IMR-90 (cell line): ENCODE measurements at regions not wholly inside any gene's neighbourhood (a gene's known extent, or its start where the extent isn't known, plus 50 kb on each side); places are given as distances from the start of the nearest gene placed in this dataset.

Source experiments
- ATAC-seq: fragments of 200-7000 bp; cut with Tn5 transposase; 2 replicates; pipeline ENCODE4 v1.9.1; 2020; ENCODE audit warnings: low read depth, mild to moderate bottlenecking, moderate library complexity
- BruUV-seq: library from RNA; stranded (reverse); fragments of 400-500 nt; replicated peaks from 2 replicates; lab custom pipeline; 2021; lab: Mats Ljungman, UMichigan
- CTCF ChIA-PET: fragments of 300-600 bp; formaldehyde crosslinking; extraction: SDS; loops from one replicate; lab custom pipeline; 2021; ENCODE audit warnings: antibody characterized with exemption; lab: Yijun Ruan, JAX
- POLR2A ChIA-PET: fragments of 300-600 bp; sonication (Branson Sonifier 250); formaldehyde crosslinking; loops from one replicate; lab custom pipeline; 2022; ENCODE audit warnings: antibody characterized with exemption; ENCODE audit not compliant: unreplicated experiment; lab: Charles Lee
- DNase-seq: peaks from one replicate; pipeline ENCODE4 v3.0.0; 2013
- H2AFZ ChIP-seq: replicated peaks from 2 replicates; pipeline ENCODE3; 2013; ENCODE audit warnings: low read length, mild to moderate bottlenecking; ENCODE audit not compliant: poor library complexity
- H2AK5ac ChIP-seq: 2 replicates; pipeline ENCODE4 v1.6.1; 2013; ENCODE audit warnings: low read depth, low read length, inconsistent platforms
- H2AK9ac ChIP-seq: replicated peaks from 2 replicates; pipeline ENCODE3; 2013; ENCODE audit warnings: mild to moderate bottlenecking, low read depth, low read length, moderate library complexity; ENCODE audit not compliant: poor library complexity
- H2BK120ac ChIP-seq: 2 replicates; pipeline ENCODE4 v1.6.1; 2013; ENCODE audit warnings: low read depth, low read length, inconsistent platforms
- H2BK15ac ChIP-seq: 3 replicates; pipeline ENCODE4 v1.6.1; 2013; ENCODE audit warnings: low read depth, low read length, inconsistent platforms
- H2BK20ac ChIP-seq: 2 replicates; pipeline ENCODE4 v1.6.1; 2013; ENCODE audit warnings: low read depth, mild to moderate bottlenecking, inconsistent platforms, low read length, moderate library complexity
- H2BK5ac ChIP-seq: 2 replicates; pipeline ENCODE4 v1.6.1; 2013; ENCODE audit warnings: mild to moderate bottlenecking, low read depth, low read length, inconsistent platforms; ENCODE audit not compliant: poor library complexity, severe bottlenecking
- H3K14ac ChIP-seq: replicated peaks from 2 replicates; pipeline ENCODE4 v1.6.1; 2013; ENCODE audit warnings: low read depth, low read length, inconsistent platforms
- H3K18ac ChIP-seq: 2 replicates; pipeline ENCODE4 v1.6.1; 2013; ENCODE audit warnings: low read depth, low read length, control low read depth
- H3K23ac ChIP-seq: 2 replicates; pipeline ENCODE4 v1.6.1; 2013; ENCODE audit warnings: low read depth, low read length, inconsistent platforms
- H3K27ac ChIP-seq: 2 replicates; pipeline ENCODE4 v1.5.1; 2013; ENCODE audit warnings: mild to moderate bottlenecking, control low read depth, low read length; ENCODE audit not compliant: insufficient read depth
- H3K27me3 ChIP-seq: 2 replicates; pipeline ENCODE4 v1.6.1; 2013; ENCODE audit warnings: low read length; ENCODE audit not compliant: control insufficient read depth, insufficient read depth
- H3K36me3 ChIP-seq: 2 replicates; pipeline ENCODE4 v1.6.1; 2013; ENCODE audit warnings: low read length, mixed read lengths; ENCODE audit not compliant: control insufficient read depth, insufficient read depth
- H3K4ac ChIP-seq: 2 replicates; pipeline ENCODE4 v1.6.1; 2013; ENCODE audit warnings: low read depth, low read length, inconsistent platforms
- H3K4me1 ChIP-seq: 2 replicates; pipeline ENCODE4 v1.6.1; 2013; ENCODE audit warnings: low read length, mixed read lengths; ENCODE audit not compliant: control insufficient read depth, insufficient read depth
- H3K4me2 ChIP-seq: 2 replicates; pipeline ENCODE4 v1.6.1; 2013; ENCODE audit warnings: low read depth, mild to moderate bottlenecking, control low read depth, low read length, moderate library complexity
- H3K4me3 ChIP-seq: 2 replicates; pipeline ENCODE4 v1.5.1; 2013; ENCODE audit warnings: low read depth, mild to moderate bottlenecking, control low read depth, low read length, moderate library complexity; ENCODE audit not compliant: insufficient read depth
- H3K56ac ChIP-seq: 2 replicates; pipeline ENCODE4 v1.6.1; 2013; ENCODE audit warnings: low read length, inconsistent platforms; ENCODE audit not compliant: insufficient read depth; ENCODE audit errors: extremely low read depth
- H3K79me1 ChIP-seq, 2 experiments: 2 replicates each; pipeline ENCODE4 v1.6.1; 2013; ENCODE audit warnings: low read length in 2 of 2, inconsistent platforms in 1 of 2, low read depth in 1 of 2
- H3K9ac ChIP-seq: 2 replicates; pipeline ENCODE4 v1.6.1; 2013; ENCODE audit warnings: low read depth, low read length, control low read depth
- H3K9me1 ChIP-seq: 2 replicates; pipeline ENCODE4 v1.6.1; 2013; ENCODE audit warnings: low read length, inconsistent platforms; ENCODE audit not compliant: insufficient read depth
- H3K9me3 ChIP-seq: 2 replicates; pipeline ENCODE4 v1.6.1; 2013; ENCODE audit warnings: low read length; ENCODE audit not compliant: control insufficient read depth, insufficient read depth
- H4K20me1 ChIP-seq: 2 replicates; pipeline ENCODE4 v1.6.1; 2013; ENCODE audit warnings: low read length, inconsistent platforms; ENCODE audit not compliant: insufficient read depth
- H4K5ac ChIP-seq: 2 replicates; pipeline ENCODE4 v1.6.1; 2013; ENCODE audit warnings: mild to moderate bottlenecking, low read depth, low read length, control low read depth
- H4K8ac ChIP-seq, 2 experiments: 2 replicates each; pipeline ENCODE4 v1.6.1; 2013; ENCODE audit warnings: low read depth in 2 of 2, low read length in 2 of 2, control low read depth in 1 of 2, inconsistent platforms in 1 of 2
- H4K91ac ChIP-seq: 2 replicates; pipeline ENCODE4 v1.6.1; 2013; ENCODE audit warnings: low read depth, low read length, inconsistent platforms; ENCODE audit not compliant: insufficient read depth
- FOS ChIP-seq: fragments of 150-350 bp; IDR thresholded peaks from 2 replicates; pipeline ENCODE4 v1.6.1; 2016; ENCODE audit warnings: low read depth, low read length
- USF2 ChIP-seq: fragments of 150-350 bp; IDR thresholded peaks from 2 replicates; pipeline ENCODE4 v1.6.1; 2017; ENCODE audit warnings: mild to moderate bottlenecking, antibody characterized with exemption, low read length, low read depth
- WGBS, 2 experiments: methylation state at CpG; one replicate each; pipeline versions ENCODE4 v1.1.5 to v1.1.7; 2013; ENCODE audit warnings: missing lambda C conversion rate in 2 of 2; ENCODE audit not compliant: insufficient read length in 1 of 2; ENCODE audit errors: extremely low coverage in 2 of 2; 5-methylcytosine and 5-hydroxymethylcytosine counted together
- dilution Hi-C: fragments of 300-500 bp; cut with HindIII; formaldehyde crosslinking; loops from one replicate; pipeline ENCODE4 v1.14.3; 2018; ENCODE audit warnings: low sequenced_read_pairs; ENCODE audit not compliant: unreplicated experiment
- in situ Hi-C: fragments of 300-500 bp; cut with MboI; formaldehyde crosslinking; loops from 3 replicates; pipeline ENCODE4 v1.14.3; 2019; ENCODE audit warnings: low sequenced_read_pairs, inconsistent platforms, mixed read lengths
- intact Hi-C: fragments of 100-400 bp; cut with micrococcal nuclease; formaldehyde crosslinking; loops from 2 replicates; pipeline ENCODE4 v1.10.0; 2022

- H2AK9ac ChIP-seq = no peak overlapping the region
- no peaks in the 10 kb centered on the region for H3K9me3 ChIP-seq
- no peak overlapping the region for H3K23ac ChIP-seq
- no peaks in the 10 kb centered on the region for H4K20me1 ChIP-seq
- H3K27ac ChIP-seq = no peak overlapping the region
- H3K4ac ChIP-seq = no peak overlapping the region
- no peak overlapping the region for H2AFZ ChIP-seq
- WGBS, 2 experiments = no CpG with 5 or more reads among the region's 1 CpG
- H2BK5ac ChIP-seq = no peak overlapping the region
- no peak overlapping the region for H3K14ac ChIP-seq
- ATAC-seq (no peak), DNase-seq (no peak)
- ChIA-PET POLR2A (no interaction called here), CTCF (no interaction called here)
- H4K91ac ChIP-seq = no peak overlapping the region
- H2BK120ac ChIP-seq = no peak overlapping the region
- no peak overlapping the region for H3K4me3 ChIP-seq
- no peaks in the 10 kb centered on the region for H3K36me3 ChIP-seq
- H3K9me1 ChIP-seq = no peaks in the 10 kb centered on the region
- H3K56ac ChIP-seq = no peak overlapping the region
- no peak overlapping the region for H2BK20ac ChIP-seq
- no peaks in the 10 kb centered on the region for H3K27me3 ChIP-seq
- in situ Hi-C loops (no loop called here), dilution Hi-C loops (no loop called here), intact Hi-C loops (no loop called here)
- H3K79me1 ChIP-seq = no peaks in the 10 kb centered on the region
- no peak overlapping the region for H3K9ac ChIP-seq
- no peak overlapping the region for H2AK5ac ChIP-seq
- TF ChIP-seq USF2 (no peak), FOS (no peak)
- no peak overlapping the region for H2BK15ac ChIP-seq
- BruUV-seq = no TSS peak
- H3K18ac ChIP-seq = no peak overlapping the region
- H3K4me1 ChIP-seq = no peaks in the 10 kb centered on the region
- H4K8ac ChIP-seq = no peak overlapping the region
- no peak overlapping the region for H4K5ac ChIP-seq
- no peak overlapping the region for H3K4me2 ChIP-seq
Measured at GRCh38 chr5:124104821-124105220, 592.8 kb downstream of the CSNK1G3 start.
